ENCODE measurements at regions not wholly inside any gene's neighbourhood (a gene's known extent, or its start where the extent isn't known, plus 50 kb on each side); places are given as distances from the start of the nearest gene placed in this dataset.
"Not testable (repeated sequence)": the region's sequence is repeated elsewhere in the genome, so short reads cannot be mapped to it uniquely, and the experiment has no call there.

DNA sequence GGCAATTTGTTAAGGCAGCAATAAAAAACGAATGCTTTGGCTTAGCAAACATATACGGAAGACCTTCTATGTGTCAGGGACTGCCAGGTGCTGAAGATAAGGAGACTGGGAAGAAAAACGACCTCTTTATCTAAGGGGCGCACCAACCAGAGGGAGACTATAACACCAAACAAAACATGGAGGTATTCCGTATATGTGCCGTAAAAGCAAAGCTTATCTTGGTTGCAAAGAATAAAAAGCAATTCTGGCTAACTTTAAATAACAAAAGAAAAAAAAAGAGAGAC, 167.1 kb upstream of the KCNJ15 start:
- DNase-seq (no peak), ATAC-seq (no peak)
- intact Hi-C loops (cut with micrococcal nuclease) = no loop called here

DNA sequence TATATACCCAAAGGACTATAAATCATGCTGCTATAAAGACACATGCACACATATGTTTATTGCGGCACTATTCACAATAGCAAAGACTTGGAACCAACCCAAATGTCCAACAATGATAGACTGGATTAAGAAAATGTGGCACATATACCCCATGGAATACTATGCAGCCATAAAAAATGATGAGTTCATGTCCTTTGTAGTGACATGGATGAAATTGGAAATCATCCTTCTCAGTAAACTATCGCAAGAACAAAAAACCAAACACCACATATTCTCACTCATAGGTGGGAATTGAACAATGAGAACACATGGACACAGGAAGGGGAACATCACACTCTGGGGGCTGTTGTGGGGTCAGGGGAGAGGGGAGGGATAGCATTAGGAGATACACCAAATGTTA, 165.7 kb upstream of the KCNJ15 start:
- intact Hi-C loops (cut with micrococcal nuclease); ATAC-seq; DNase-seq: not testable (repeated sequence)

GRCh38 chr21:38092051-38092450, 164.7 kb upstream of the KCNJ15 start:
- DNase-seq (no peak), ATAC-seq (no peak)
- intact Hi-C loops (cut with micrococcal nuclease) = no loop called here

- intact Hi-C loops (cut with micrococcal nuclease) = no loop called here
- no peak for DNase-seq
- no peak for ATAC-seq
Measured at GRCh38 chr21:38095220-38095619, 161.6 kb upstream of the KCNJ15 start.

- ATAC-seq (no peak), DNase-seq (no peak)
- intact Hi-C loops (cut with micrococcal nuclease) = no loop called here
Measured at GRCh38 chr21:38097789-38098188, 159.0 kb upstream of the KCNJ15 start.

DNA sequence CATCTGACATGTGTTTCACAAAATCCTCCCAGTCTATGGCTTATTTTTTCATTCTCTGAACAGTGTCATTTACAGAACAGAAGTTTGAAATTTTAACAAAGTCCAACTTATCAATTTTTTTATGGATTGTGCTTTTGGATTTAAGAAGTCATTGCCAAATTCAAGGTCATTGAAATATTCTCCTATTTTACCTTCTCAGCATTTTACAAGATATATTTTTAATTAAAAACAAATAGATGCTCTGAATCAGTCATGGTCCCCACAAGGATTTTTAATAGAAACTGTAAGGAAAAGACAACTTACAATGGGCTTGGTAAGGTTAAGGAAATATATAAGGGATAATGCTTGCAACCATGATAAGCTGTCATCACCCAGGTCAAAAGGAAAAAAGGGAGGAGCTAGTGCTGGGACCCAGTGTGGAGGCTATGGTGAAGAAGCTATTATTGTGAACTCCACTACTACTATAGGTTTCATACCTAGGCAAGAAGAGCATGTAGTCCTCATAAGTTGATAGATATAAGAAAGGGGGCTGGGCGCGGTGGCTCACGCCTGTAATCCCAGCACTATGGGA, 144.5 kb upstream of the KCNJ15 start:
- intact Hi-C loops (cut with micrococcal nuclease) = no loop called here
- DNase-seq (no peak), ATAC-seq (no peak)

- intact Hi-C loops (cut with micrococcal nuclease) = no loop called here
- ATAC-seq (peak; percentile 30), DNase-seq (no peak)
Measured at GRCh38 chr21:38114717-38115333, 142.0 kb upstream of the KCNJ15 start.

- no peak for ATAC-seq
- no peak for DNase-seq
- intact Hi-C loops (cut with micrococcal nuclease) = no loop called here
Measured at GRCh38 chr21:38115870-38116269, 140.9 kb upstream of the KCNJ15 start.

- intact Hi-C loops (cut with micrococcal nuclease) = no loop called here
- no peak for ATAC-seq
- DNase-seq = no peak
Measured at GRCh38 chr21:38119793-38120192, 137.0 kb upstream of the KCNJ15 start.

DNA sequence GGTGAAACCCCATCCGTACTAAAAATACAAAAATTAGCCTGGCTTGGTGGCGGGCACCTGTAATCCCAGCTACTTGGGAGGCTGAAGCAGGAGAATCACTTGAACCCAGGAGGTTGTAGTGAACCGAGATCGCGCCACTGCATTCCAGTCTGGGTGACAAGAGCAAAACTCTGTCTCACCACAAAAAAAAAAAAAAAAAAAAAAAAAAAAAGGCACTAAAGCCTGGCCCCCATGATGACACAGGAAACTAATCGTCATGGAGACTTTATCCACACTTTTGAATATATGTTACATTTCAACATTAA, 136.2 kb upstream of the KCNJ15 start:
- ATAC-seq; DNase-seq; intact Hi-C loops (cut with micrococcal nuclease): not testable (repeated sequence)

DNA sequence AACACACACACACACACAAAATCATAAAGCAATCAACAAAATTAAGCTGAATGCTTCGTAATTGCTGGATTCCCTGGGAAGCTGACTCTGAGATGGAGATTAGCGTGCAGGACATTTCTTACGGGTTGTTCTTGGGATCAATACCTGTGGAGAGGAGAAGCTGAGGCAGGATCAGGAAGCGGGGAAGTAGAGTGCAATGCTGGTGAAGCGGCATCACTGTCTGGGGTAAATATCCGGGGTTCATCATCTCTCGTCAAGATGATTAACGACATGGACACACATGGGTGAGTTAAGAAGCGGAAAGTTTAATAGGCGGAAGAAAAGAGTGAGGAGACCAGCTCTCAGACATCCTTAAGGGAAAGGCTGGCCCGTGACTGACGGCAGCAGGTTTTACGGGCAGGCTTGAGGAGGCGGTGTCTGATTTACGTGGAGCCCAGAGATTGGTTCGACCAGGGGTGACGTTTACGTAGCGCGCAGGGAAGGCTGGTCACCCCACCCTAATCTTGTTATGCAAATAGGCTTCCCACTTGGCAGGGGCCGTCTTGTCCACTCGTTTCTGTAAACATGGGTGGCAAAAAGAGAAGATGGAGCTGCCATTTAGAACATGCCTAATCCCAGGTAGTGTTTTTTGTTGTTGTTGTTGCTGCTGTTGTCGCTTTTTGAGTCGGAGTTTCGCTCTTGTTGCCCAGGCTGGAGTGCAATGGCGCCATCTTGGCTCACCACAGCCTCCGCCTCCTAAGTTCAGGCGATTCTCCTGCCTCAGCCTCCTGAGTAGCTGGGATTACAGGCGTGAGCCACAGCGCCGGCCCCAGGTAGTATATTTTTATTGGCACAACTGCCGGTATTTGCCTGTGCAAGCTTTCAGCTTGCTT, 135.6 kb upstream of the KCNJ15 start:
- intact Hi-C loops (cut with micrococcal nuclease) = no loop called here
- ATAC-seq (no peak), DNase-seq (no peak)

- no peak for ATAC-seq
- DNase-seq = no peak
- intact Hi-C loops (cut with micrococcal nuclease) = no loop called here
Measured at GRCh38 chr21:38121888-38122720, 134.7 kb upstream of the KCNJ15 start.

- ATAC-seq (no peak), DNase-seq (no peak)
- intact Hi-C loops (cut with micrococcal nuclease) = no loop called here
Measured at GRCh38 chr21:38123626-38124025, 133.2 kb upstream of the KCNJ15 start.

- ATAC-seq = peak; percentile 74
- DNase-seq = peak; percentile 59
- intact Hi-C loops (cut with micrococcal nuclease) = loop anchor here (5.0 kb wide), 1 partner anchor 414 kb away; no protein-coding TSS in a partner anchor
Measured at GRCh38 chr21:38126666-38127303, 130.0 kb upstream of the KCNJ15 start.

DNA sequence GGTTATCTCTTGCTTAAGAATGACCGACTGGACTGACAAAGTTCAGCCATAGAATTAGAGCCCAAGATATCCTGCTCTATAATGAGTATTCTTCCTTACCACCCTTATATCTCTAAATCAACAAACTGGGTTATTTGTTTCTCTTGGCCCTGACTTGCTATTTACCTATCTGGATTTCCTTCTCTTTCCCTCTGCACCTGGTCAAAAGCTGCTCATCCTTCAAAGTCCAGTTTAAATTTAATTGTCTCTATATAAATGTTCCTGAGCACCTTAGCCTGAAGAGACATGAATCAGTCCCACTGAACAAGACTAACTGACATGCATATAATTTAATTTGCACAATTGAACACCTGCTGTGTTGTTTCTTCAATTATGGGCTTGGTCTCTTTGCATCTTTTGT, 127.1 kb upstream of the KCNJ15 start:
- intact Hi-C loops (cut with micrococcal nuclease) = loop anchor here (5.0 kb wide), 1 partner anchor 417 kb away; no protein-coding TSS in a partner anchor
- DNase-seq (no peak), ATAC-seq (no peak)

GRCh38 chr21:38133240-38133639, 123.6 kb upstream of the KCNJ15 start:
- intact Hi-C loops (cut with micrococcal nuclease) = no loop called here
- ATAC-seq = no peak
- no peak for DNase-seq

- intact Hi-C loops (cut with micrococcal nuclease) = no loop called here
- ATAC-seq = no peak
- DNase-seq = no peak
Measured at GRCh38 chr21:38134084-38134873, 122.5 kb upstream of the KCNJ15 start.

DNA sequence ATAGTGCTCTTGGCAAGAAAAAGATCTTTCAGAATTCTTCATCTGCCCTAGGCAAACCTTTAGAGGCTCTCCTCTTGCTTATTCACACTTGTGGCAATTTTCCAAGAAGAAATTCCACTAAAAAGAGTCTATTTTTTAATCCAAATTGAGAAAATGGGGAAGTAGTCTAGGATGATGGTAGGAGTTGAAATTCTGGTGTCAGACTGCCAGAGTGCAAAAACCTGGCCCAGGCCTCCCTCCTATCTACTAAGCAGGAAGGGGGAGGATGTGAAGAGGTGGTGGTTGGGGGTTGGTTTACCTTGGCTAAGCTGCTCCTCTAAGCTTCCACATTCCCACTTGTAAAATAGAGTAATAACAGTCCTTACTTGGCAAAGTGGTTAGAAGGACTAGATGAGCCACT, 120.6 kb upstream of the KCNJ15 start:
- intact Hi-C loops (cut with micrococcal nuclease) = no loop called here
- no peak for ATAC-seq

More for the DNA sequence above, 120.6 kb upstream of the KCNJ15 start:
- no peak for DNase-seq
